HG03565 (cell line): ENCODE measurements at regions not wholly inside any gene's neighbourhood (a gene's known extent, or its start where the extent isn't known, plus 50 kb on each side); places are given as distances from the start of the nearest gene placed in this dataset.
"Not testable (repeated sequence)": the region's sequence is repeated elsewhere in the genome, so short reads cannot be mapped to it uniquely, and the experiment has no call there.

Experiments
- ATAC-seq: cut with Tn5 transposase; IDR thresholded peaks from one replicate; pipeline ENCODE4 v1.9.1; 2021; ENCODE audit warnings: mild to moderate bottlenecking, moderate library complexity; ENCODE audit not compliant: unreplicated experiment

DNA sequence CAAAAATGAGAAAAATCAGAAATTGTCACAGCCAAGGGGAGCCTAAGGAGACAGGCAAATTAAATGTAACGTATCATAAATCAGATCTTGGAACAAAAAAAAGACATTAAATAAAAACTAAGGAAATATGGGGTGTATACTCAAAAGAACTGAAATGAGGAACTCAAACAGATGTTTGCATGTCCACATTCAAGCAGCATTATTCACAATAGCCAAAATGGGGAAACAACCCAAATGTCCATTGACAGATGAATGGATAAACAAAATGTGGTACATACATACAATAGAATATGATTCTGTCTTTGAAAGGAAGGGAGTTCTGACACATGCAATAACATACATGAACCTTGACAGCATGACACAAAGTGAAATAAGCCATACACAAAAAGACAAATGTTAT, 155.8 kb upstream of the KLF7 start:
- ATAC-seq, result no peak

DNA sequence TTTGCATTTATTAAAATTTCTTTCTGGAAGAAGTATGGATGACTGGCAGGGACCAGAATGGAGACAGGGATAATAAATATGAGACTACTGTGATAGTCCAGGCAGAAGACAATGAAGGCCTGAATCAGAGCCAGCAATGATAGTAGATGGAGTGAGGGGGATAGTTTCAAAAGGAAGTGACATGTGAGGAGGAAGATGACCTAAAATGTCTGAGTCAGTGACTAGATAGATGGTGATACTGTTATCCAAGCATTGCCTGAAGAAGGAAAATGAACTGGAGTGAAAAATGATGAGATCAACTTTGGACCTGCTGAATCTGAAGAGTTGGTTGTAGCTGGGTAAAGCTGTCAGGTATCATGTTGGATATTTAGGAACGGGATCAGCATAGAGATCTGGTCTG, 158.3 kb upstream of the KLF7 start:
- no peak for ATAC-seq

DNA sequence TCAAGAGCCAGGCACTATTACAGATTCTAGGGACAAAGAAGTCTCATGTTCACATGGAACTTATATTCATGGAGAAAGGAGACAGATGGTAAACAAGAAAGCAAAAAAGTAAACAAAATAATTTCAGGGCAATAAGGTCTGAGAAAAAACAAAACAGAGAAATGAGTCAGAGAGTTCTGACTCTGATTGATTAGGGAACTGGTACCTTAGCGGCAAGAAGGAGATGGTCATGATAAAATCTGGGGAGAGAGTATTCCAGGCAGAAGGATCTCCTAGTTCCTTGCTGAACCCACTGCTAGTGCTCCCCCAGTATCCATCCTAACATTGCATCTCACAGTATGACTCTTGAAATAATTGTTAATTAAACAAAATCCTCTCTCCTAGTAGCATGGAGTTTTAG, 161.8 kb upstream of the KLF7 start:
- no peak for ATAC-seq

DNA sequence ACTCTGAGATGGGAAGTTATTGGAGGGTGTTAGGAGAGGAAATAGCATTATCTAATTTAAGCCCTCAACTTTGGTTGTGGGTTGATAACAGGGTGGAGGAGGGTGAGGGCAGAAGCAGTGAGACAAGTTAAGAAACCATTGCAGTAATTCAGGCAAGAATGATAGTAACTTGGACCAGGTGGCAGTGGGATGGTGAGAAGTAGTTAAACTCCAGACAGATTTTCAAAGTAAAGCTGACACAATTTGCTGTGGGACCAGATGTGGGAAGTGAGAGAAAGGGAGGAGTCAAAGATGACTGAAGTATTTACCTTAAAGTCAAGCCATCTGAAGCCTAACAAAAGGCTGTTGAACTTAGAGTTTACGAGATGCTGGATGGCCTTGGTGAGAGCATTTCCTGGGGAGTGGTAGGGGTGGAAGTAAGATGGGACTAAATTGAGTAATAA, 163.2 kb upstream of the KLF7 start:
- ATAC-seq, result peak; percentile 30

DNA sequence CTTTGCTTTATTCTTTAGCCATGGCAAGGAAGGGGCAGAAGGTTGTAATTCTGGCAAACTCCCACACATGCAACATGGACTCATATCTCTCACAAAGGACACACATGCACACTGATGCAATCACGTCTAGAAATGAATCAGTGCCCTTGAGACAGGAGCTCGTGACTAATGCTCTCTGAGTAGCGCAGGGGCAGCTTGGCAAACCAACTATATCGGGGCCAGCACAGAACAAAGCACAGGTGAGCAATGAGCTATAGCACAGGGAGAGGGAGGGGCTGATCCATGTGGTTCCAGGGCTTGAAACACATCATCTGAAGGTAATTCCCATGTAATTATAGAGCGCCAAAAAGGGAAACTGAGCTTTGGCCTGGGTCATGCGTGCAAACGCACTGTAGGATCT, 165.2 kb upstream of the KLF7 start:
- ATAC-seq, result peak; percentile 56

DNA sequence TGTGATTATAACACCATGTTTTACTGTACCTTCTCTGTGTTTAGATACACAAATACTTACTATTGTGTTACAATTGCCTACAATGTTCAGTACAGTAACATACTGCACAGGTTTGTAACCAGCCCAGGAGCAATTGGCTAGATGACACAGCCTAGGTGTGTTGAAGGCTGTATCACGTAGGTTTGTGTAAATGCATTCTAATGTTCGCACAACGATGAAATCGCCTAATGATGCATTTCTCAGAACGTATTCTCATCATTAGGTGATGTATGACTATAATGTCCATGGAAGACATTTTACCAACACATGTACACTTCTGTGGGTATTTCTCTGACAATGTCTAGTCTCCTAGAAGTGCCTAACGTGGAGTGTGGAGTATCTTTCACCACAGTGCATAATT, 165.9 kb upstream of the KLF7 start:
- ATAC-seq, result no peak

DNA sequence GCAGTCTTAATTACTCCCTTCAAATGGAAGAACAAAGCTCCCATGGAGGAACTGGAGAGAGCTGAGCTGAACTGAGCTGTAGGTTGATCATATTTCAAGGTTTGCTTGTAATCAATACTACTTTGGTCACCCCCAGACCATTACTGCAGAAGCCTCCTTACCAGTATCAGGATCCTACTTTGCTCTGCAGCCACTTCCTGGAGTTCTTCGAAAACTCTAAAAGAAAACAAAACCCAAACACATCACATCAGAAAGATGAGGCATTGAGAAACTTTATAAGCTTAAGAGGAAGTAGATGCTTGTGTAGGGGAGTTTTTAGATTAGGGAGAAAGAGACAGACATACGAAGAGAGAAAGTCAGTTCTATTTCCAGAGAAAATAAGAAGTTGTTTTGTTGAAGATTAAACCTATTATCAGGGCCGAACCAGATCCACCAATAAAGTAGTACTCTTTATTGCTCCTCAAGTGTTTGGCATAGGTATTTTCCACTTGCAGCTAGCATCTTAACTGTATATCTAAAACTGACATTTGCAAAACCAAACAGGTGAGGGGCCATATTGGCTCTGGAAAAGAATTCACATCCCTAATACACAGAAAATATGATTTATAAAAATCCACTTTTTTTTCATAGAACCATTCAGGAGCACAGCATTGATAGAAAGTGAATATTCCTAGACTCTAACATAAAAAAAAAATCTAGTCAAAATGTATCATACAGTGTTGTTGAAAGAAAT, 166.9 kb upstream of the KLF7 start:
- ATAC-seq, result peak; percentile 23

DNA sequence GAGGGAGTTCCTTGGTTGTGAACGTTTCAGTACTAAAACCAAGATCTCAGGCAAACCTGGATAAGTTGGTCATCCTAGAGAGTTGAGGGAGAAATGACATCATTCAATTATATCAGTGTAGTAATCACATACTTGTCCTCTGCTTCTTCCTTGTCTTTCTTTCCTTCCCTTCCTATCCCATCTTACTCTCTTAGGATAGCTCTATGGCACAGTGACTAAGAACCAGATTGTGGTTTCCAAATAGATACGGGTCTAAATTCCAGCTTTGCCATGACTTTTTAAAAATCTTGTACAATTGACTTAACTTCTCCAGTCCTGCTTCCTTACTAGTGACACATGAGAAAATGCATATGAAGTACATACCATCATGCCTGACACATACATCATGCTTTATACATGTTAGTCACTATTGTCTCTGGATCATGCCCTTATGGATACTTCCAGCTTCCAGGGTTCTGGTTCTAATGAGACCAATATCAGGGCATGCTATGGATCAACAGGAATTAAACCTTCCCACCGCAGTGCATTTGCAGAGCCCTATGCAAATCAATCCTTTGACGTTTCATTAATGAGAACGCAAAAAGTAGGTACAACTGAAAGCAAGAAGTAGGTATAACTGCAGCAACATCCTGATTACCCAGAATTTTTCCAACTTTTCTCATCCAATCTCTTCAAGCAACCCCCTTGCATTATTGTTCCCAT, 168.0 kb upstream of the KLF7 start:
- ATAC-seq, result no peak

DNA sequence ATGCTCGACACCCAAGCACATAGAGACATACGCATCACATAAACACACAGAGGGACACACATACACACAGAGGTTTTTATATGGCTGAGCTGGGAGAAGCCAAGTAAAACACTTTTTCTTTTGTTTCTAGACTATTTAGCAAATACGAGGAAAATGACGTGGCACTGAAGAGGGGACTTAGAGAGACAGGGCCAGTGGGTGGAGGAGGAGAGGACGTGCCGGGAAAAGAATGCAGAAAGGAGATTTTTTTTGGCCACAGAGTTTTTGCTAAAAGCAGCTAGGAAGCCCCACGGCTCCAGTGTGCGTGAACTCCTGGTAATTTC, 168.5 kb upstream of the KLF7 start:
- ATAC-seq, result no peak

DNA sequence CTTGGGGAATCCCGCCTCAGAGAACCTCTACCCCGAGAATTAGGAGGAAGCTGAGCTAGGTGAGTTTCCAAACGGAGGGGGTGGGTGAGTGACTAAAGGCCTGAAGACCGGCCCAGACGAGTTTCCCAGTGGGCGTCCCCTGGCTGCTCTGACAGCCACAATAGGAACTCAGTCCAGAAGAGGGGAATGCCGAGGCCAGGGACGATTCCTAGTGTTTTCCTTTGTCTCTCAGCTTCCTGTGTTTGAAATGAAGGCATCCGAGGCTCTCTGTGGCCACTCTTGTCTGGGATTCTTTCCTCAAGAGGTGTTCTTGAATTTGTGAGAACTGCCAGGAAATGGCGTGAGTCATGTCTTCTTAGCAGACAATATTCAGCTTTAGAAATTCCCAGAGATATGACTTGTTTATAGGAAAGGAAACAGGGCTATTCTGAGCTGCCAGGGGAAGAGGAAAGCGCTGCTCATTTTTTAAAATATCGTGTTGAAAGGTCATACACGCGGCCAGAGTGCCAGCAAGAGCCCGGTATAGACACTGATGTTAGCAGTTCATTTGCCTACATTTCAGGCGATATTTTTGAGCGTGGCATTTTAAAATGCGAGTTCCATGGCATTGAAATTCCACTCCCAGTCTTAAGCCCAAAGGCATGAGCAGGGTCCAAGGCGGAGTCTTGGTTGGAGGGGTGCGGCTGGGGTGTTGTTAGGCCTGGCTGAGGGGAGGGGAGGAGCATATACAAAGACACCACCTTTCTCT, 169.1 kb upstream of the KLF7 start:
- ATAC-seq, result no peak

DNA sequence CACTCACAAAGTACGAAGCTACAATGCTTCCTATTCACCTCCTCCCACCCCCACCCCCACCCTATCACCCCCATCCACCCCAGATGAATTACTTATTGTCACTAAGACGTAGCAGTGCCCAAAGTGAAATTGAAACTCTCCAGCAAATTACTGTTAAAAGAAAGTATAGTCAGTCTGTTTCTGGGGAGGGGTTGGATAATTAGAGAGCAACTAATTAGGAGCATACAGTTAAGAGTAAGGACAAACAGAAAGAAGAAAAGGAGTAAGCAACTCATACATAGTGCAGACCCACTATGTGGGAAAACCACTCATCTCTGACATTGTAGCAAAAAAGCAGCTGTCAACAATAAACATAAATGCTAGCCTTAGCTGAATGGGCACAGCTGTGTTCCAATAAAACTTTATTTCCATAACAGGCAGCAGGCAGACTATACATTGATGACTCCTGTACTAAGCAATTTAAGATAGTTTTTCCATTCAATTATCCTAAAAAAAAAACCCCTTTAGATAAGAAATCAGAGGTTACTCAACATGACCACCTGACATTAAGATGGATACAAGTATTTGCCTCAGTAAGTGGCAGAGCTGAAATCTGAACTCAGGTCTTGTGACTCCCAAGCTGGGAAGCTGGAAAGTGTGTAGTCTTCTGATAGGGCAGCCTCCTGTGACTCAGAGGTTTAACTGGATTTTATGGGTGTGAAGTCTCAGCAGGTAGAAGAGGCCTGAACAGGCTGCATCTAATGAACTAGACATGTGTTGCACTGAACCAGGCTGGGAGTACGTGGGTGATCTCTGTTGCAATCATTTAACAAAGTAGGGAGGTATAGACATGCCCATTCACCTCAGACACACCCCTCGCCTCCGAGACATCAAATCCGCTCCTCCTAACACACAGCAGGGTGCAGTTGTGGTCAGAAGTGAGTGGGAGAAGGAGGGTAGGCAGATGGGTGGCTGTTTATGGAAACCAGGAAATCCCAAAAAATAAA, 171.8 kb upstream of the KLF7 start:
- no peak for ATAC-seq

DNA sequence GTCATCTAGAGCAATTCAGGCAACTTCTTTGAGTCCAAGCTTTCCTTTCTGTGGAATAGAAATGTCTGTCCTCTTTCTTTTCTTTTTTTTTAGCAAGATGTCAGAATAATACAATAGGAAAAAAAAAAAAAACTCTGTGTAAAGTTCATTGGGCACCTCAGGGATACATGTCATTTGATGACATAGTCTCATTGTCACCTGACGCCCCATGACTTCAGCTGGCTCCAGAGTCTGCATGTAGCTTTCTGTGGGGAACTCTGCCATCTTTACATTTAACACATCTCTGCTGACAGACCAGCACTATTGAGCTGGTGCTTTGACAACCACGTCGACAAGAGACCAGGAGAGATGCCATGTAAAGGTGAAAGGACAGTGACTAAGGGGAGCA, 172.5 kb upstream of the KLF7 start:
- no peak for ATAC-seq

DNA sequence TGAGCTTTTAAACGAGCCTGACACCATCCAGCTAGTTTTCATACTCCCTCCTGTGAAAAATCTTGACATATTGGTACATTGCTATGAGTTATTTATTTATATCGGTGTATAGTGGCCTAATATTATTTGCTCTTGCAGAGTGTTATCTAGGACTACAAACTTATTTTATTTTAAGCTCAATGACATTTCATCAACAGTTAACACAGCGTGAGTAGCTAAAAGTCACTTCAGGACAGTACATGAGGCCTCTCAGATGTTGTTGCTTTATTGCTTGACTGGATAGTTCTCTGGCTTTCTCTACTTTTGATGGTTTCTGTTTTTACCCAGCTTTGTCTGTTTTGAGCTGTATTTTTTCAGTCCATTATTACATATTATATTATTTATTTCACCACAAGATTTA, 172.9 kb upstream of the KLF7 start:
- no peak for ATAC-seq

DNA sequence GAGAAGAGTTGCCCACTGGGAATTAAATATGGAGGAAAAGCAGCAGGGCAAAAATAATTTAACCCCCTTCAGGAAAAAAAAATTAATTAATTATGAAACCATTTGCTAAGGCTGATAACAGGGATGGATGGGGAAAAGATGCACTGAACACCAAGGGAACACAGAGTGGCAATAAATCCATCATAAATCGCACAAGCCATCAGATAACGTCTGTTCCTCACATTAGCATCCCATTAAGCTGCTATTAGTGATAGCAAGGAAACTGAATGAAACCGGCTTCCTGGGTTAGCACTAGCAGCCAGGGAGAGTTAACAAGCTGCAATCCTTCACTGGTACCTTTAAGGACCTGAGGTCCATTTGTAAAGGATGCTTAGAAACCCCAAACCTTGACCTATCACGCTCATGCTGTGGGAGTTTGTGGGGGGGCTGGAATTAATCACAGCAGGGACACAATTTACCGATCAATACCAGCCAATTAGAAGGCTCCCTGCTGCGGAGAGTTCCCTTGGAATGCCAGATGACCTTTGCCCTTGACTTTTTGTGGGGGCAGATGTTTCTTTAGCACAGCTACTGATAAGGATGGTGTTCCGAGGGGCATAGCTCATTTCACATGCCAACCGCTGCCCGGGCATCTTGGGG, 175.5 kb upstream of the KLF7 start:
- no peak for ATAC-seq

DNA sequence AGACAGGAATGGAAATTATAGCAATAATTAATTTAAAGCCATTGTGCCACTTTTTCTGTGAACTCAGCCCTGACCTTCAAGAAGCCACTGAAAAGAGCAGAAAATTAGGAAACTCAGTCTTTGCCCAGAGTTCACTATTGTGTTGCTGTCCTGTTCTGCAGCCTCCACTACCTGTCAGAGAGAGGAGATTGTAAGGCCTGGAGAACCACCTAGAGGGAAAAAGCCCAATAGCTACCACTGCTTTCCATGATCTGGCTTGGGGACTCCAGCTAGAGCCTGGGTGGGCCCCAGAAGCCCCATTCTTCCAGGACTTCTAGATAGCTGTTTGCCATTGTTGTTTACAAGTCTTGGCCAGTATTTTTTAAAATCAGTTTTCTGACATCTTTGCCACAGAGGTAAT, 176.1 kb upstream of the KLF7 start:
- no peak for ATAC-seq

DNA sequence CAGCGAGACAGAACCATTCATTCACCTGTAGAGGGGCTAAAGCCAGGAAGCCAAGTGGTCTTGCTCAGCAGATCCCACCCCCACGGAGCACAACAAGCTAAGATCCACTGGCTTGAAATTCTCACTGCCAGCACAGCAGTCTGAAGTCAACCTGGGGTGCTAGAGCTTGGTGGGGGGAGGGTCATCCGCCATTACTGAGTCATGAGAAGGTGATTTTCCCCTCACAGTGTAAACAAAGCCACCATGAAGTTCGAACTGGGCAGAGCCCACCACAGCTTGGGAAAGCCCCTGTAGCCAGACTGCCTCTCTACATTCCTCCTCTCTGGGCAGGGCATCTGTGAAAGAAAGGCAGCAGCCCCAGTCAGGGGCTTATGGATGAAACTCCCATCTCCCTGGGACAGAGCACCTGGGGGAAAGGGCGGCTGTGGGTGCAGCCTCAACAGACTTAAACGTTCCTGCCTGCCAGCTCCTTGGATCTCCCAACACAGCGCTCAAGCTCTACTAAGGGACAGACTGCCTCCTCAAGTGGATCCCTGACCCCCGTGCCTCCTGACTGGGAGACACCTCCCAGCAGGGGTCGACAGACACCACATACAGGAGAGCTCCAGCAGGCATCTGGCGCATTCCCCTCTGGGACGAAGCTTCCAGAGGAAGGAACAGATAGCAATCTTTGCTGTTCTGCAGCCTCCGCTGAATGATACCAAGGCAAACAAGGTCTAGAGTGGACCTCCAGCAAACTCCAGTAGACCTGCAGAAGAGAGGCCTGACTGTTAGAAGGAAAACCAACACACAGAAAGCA, 179.0 kb upstream of the KLF7 start:
- not testable (repeated sequence) for ATAC-seq

DNA sequence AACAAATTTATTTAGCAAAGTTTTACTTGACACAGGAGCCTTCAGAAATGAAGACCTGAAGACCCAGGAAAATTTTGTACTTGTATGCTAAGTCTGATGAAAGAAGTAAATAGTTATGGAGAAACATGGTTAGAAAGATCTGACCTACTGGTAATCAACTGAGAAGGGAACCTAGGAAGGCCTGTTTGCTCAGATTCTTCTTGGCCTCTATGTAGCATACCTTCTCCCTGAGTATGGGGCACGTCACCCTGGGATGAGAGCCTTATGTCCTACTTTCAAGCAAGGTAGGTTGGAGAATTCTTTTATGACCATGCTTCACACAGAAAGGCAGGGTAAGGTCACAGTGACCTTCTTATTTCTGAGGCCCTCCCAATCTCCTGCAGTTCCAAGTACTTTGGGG, 178.6 kb upstream of the CREB1 start:
- ATAC-seq, result no peak

DNA sequence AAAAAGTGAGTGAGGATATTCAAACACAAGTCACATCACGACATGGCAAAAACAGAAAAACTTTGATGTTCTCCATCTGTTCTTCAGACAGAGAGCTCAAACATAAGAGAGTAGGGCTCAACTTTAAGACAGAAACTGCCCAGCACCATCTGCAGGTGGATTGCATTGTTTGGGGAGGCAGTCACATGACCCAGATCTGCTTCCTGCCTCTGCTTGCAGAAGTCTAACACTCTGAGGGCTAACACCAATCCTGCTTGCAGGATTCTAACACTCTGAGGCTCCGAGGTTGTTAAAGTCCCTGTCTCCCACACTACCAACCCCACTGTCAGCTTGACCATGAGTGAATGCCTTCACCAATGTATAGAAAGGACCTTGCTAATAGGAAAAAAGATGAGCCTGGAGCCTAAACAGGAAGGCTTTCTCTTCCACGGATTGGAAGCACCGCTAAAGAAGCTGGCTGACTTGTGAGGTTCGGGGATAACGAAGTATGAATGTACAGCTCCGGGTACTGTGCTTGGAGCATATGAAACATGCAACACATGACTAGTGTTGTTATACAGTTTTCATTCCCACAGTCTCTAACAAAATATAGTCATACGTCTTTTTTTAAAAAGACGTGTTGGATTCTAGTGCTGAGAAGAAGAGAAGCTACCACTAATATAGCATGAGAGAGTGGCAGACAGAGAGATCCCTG, 176.6 kb upstream of the CREB1 start:
- no peak for ATAC-seq

DNA sequence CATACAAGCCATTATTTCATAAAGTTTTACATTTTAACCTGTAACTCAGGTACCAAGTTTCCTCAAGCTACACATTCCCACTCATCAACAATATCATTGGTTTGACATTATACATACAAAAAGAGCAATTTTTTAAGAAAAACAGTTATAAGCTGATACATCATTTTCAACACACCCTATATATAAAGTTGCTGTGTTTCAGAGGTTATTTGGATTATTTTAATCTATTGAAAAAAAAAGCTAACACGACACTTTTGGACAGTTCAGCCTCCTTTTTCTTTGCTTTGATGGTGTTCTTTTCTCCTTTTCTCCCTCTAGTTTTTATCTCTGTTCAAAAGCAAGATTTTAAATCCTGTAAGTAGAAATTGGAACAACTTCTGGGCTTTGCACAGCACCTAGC, 175.9 kb upstream of the CREB1 start:
- no peak for ATAC-seq
